ENCODE measurements at regions not wholly inside any gene's neighbourhood (a gene's known extent, or its start where the extent isn't known, plus 50 kb on each side); places are given as distances from the start of the nearest gene placed in this dataset.

- no peak for TF ChIP-seq EZH2phosphoT487 (IDR thresholded peaks at IDR 0.05; ENCODE audit: low read depth)
- TF ChIP-seq, protein P1, sequence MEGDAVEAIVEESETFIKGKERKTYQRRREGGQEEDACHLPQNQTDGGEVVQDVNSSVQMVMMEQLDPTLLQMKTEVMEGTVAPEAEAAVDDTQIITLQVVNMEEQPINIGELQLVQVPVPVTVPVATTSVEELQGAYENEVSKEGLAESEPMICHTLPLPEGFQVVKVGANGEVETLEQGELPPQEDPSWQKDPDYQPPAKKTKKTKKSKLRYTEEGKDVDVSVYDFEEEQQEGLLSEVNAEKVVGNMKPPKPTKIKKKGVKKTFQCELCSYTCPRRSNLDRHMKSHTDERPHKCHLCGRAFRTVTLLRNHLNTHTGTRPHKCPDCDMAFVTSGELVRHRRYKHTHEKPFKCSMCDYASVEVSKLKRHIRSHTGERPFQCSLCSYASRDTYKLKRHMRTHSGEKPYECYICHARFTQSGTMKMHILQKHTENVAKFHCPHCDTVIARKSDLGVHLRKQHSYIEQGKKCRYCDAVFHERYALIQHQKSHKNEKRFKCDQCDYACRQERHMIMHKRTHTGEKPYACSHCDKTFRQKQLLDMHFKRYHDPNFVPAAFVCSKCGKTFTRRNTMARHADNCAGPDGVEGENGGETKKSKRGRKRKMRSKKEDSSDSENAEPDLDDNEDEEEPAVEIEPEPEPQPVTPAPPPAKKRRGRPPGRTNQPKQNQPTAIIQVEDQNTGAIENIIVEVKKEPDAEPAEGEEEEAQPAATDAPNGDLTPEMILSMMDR (IDR thresholded peaks at IDR 0.05; ENCODE audit: low read depth, low read length) = no peak
- Histone ChIP-seq H3K9me3 (ENCODE audit: insufficient read depth, low read length) (no peaks in the 10 kb centered on the region), H3K4me3 (ENCODE audit: low read length) (no peak overlapping the region), H3K27ac (ENCODE audit: low read length) (no peak overlapping the region), H4K20me1 (ENCODE audit: insufficient read depth, low read length) (no peaks in the 10 kb centered on the region), H3K27me3 (ENCODE audit: low read depth, low read length) (no peaks in the 10 kb centered on the region), H3K4me2 (ENCODE audit: low read length) (no peak overlapping the region), H3K9ac (ENCODE audit: low read length) (no peak overlapping the region), H3K36me3 (replicated peaks; ENCODE audit: low read depth, low read length) (no peaks in the 10 kb centered on the region), H3K4me1 (ENCODE audit: low read length) (no peaks in the 10 kb centered on the region), H3K79me2 (ENCODE audit: low read length) (no peaks in the 10 kb centered on the region), H2AFZ (ENCODE audit: low read depth, low read length) (no peak overlapping the region)
Measured at GRCh38 chr5:106140101-106140500, 1530.6 kb downstream of the EFNA5 start.

GRCh38 chr5:106136061-106136460, 1534.7 kb downstream of the EFNA5 start:
- H3K79me2 ChIP-seq (ENCODE audit: low read length) = no peaks in the 10 kb centered on the region
- no peaks in the 10 kb centered on the region for H4K20me1 ChIP-seq (ENCODE audit: insufficient read depth, low read length)
- no peak overlapping the region for H2AFZ ChIP-seq (ENCODE audit: low read depth, low read length)
- no peaks in the 10 kb centered on the region for H3K36me3 ChIP-seq (replicated peaks; ENCODE audit: low read depth, low read length)
- no peaks in the 10 kb centered on the region for H3K27me3 ChIP-seq (ENCODE audit: low read depth, low read length)
- no peaks in the 10 kb centered on the region for H3K9me3 ChIP-seq (ENCODE audit: insufficient read depth, low read length)
- H3K4me1 ChIP-seq (ENCODE audit: low read length) = no peaks in the 10 kb centered on the region
- no peak overlapping the region for H3K4me2 ChIP-seq (ENCODE audit: low read length)
- H3K4me3 ChIP-seq (ENCODE audit: low read length) = no peak overlapping the region
- TF ChIP-seq, protein P1 (IDR thresholded peaks at IDR 0.05; ENCODE audit: low read depth, low read length) = no peak
- TF ChIP-seq EZH2phosphoT487 (IDR thresholded peaks at IDR 0.05; ENCODE audit: low read depth) = no peak
- no peak overlapping the region for H3K9ac ChIP-seq (ENCODE audit: low read length)
- no peak overlapping the region for H3K27ac ChIP-seq (ENCODE audit: low read length)

- H3K4me3 ChIP-seq (ENCODE audit: low read length) = no peak overlapping the region
- no peaks in the 10 kb centered on the region for H3K36me3 ChIP-seq (replicated peaks; ENCODE audit: low read depth, low read length)
- H3K4me2 ChIP-seq (ENCODE audit: low read length) = no peak overlapping the region
- no peaks in the 10 kb centered on the region for H4K20me1 ChIP-seq (ENCODE audit: insufficient read depth, low read length)
- H3K27me3 ChIP-seq (ENCODE audit: low read depth, low read length) = no peaks in the 10 kb centered on the region
- H3K4me1 ChIP-seq (ENCODE audit: low read length) = no peaks in the 10 kb centered on the region
- H3K9me3 ChIP-seq (ENCODE audit: insufficient read depth, low read length) = no peaks in the 10 kb centered on the region
- no peak for TF ChIP-seq EZH2phosphoT487 (IDR thresholded peaks at IDR 0.05; ENCODE audit: low read depth)
- TF ChIP-seq, protein P1 (IDR thresholded peaks at IDR 0.05; ENCODE audit: low read depth, low read length) = no peak
- H2AFZ ChIP-seq (ENCODE audit: low read depth, low read length) = no peak overlapping the region
- no peak overlapping the region for H3K9ac ChIP-seq (ENCODE audit: low read length)
- no peaks in the 10 kb centered on the region for H3K79me2 ChIP-seq (ENCODE audit: low read length)
- no peak overlapping the region for H3K27ac ChIP-seq (ENCODE audit: low read length)
Measured at GRCh38 chr5:106135473-106135872, 1535.3 kb downstream of the EFNA5 start.

DNA sequence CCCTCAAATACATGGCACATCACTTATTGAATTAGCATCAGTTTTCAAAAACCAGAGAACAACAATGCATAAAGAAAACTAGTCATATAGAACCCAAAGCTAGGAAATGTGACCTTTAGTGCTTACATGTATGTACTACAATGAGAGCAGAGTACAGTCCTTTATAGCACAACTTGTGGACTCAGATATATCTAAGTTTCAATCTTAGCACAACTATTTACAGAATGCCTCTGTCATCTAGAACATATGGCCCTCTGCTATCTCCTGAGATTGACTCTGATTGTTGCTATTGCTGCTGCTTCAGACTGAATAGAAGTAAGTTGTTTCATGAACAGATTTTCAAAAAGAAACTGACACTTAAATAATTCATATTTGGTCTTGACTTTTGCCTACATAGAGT, 1536.2 kb downstream of the EFNA5 start:
- Histone ChIP-seq H3K27me3 (ENCODE audit: low read depth, low read length) (no peaks in the 10 kb centered on the region), H3K4me1 (ENCODE audit: low read length) (no peaks in the 10 kb centered on the region), H2AFZ (ENCODE audit: low read depth, low read length) (no peak overlapping the region), H4K20me1 (ENCODE audit: insufficient read depth, low read length) (no peaks in the 10 kb centered on the region), H3K27ac (ENCODE audit: low read length) (no peak overlapping the region), H3K9ac (ENCODE audit: low read length) (no peak overlapping the region), H3K36me3 (replicated peaks; ENCODE audit: low read depth, low read length) (no peaks in the 10 kb centered on the region), H3K4me2 (ENCODE audit: low read length) (no peak overlapping the region), H3K79me2 (ENCODE audit: low read length) (no peaks in the 10 kb centered on the region), H3K9me3 (ENCODE audit: insufficient read depth, low read length) (no peaks in the 10 kb centered on the region), H3K4me3 (ENCODE audit: low read length) (no peak overlapping the region)
- TF ChIP-seq, protein P1 (IDR thresholded peaks at IDR 0.05; ENCODE audit: low read depth, low read length) = no peak
- no peak for TF ChIP-seq EZH2phosphoT487 (IDR thresholded peaks at IDR 0.05; ENCODE audit: low read depth)
